Ascending aorta (tissue), 2 donors: ENCODE measurements at regions not wholly inside any gene's neighbourhood (a gene's known extent, or its start where the extent isn't known, plus 50 kb on each side); places are given as distances from the start of the nearest gene placed in this dataset.

Experiments
- DNase-seq, 2 donors: peaks; one replicate each; pipeline ENCODE4 v3.0.0-alpha.2; 2019; ENCODE audit warnings: low spot score in 2 of 2
- H3K27ac ChIP-seq, 2 donors: fragments of 200-600 bp; sonication (generic); one replicate each; pipeline ENCODE4 v1.5.1; 2016 to 2017; ENCODE audit warnings: mild to moderate bottlenecking in 1 of 2
- H3K27me3 ChIP-seq: fragments of 200-600 bp; sonication (generic); one replicate; pipeline ENCODE4 v1.5.1; 2017
- H3K36me3 ChIP-seq, 2 donors: fragments of 200-600 bp; sonication (generic); one replicate each; pipeline ENCODE4 v1.5.1; 2016
- H3K4me1 ChIP-seq, 2 donors: fragments of 200-600 bp; sonication (generic); one replicate each; pipeline ENCODE4 v1.5.1; 2016 to 2017; ENCODE audit warnings: mild to moderate bottlenecking in 1 of 2
- H3K4me3 ChIP-seq, 2 donors: fragments of 200-600 bp; sonication (generic); one replicate each; pipeline ENCODE4 v1.5.1; 2016 to 2017; ENCODE audit warnings: mild to moderate bottlenecking in 1 of 2
- H3K9me3 ChIP-seq, 2 donors: fragments of 200-600 bp; sonication (generic); one replicate each; pipeline ENCODE4 v1.5.1; 2016
- CTCF ChIP-seq, 3 experiments: fragments of 200-600 bp in 2 of 3; fragments of 450-650 bp in 1 of 3; sonication (generic) in 2 of 3; IDR thresholded peaks; one replicate each; pipeline ENCODE4 v1.5.1; 2016 to 2019; ENCODE audit warnings: antibody characterized with exemption in 3 of 3, mild to moderate bottlenecking in 1 of 3, moderate library complexity in 1 of 3
- intact Hi-C: fragments of 100-400 bp; cut with DNase I; formaldehyde crosslinking; loops from one replicate; pipeline ENCODE4 v1.15.1; 2023

DNA sequence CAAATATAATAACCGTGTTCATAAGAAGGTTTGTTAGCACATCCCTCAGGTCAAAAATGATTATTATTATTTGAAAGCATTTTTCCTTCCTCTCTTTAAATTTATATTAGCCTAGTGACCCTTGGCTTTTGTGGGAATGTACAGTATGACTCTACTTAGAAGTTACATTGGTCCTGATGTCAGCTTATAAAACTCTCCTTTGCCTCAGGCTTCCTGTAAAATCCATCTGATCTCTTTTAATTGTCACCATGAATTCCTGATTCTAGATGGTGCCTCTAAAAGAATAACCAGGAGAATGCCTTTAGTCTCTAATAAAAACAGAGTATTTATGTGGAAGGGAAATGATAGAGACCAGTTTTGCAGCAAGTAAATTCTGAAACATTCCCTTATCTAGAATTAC, 1134.4 kb downstream of the XPNPEP1 start:
- no peak overlapping the region for H3K27ac ChIP-seq
- peaks cover 0 to 5% of the 10 kb centered on the region in 2 donors for H3K9me3 ChIP-seq
- no peaks in the 10 kb centered on the region for H3K4me1 ChIP-seq
- intact Hi-C loops = no loop called here
- TF ChIP-seq CTCF (IDR thresholded peaks at IDR 0.05) = no peak
- H3K27me3 ChIP-seq = no peaks in the 10 kb centered on the region
- H3K4me3 ChIP-seq = no peak overlapping the region
- no peak for DNase-seq
- H3K36me3 ChIP-seq = no peaks in the 10 kb centered on the region

- H3K4me3 ChIP-seq = no peak overlapping the region
- H3K36me3 ChIP-seq = no peaks in the 10 kb centered on the region
- DNase-seq = no peak
- peaks cover 0 to 5% of the 10 kb centered on the region in 2 donors for H3K9me3 ChIP-seq
- no peaks in the 10 kb centered on the region for H3K27me3 ChIP-seq
- H3K27ac ChIP-seq = no peak overlapping the region
- no peaks in the 10 kb centered on the region for H3K4me1 ChIP-seq
- TF ChIP-seq CTCF (IDR thresholded peaks at IDR 0.05) = no peak
- intact Hi-C loops = no loop called here
These were observed 1135.4 kb downstream of the XPNPEP1 start for GRCh38 chr10:108787932-108788331.

- Histone ChIP-seq H3K27me3 (no peaks in the 10 kb centered on the region), H3K36me3 (no peaks in the 10 kb centered on the region), H3K4me3 (no peak overlapping the region), H3K9me3 (peaks cover 0 to 5% of the 10 kb centered on the region in 2 donors), H3K4me1 (no peaks in the 10 kb centered on the region), H3K27ac (no peak overlapping the region)
- TF ChIP-seq CTCF (IDR thresholded peaks at IDR 0.05) = no peak
- intact Hi-C loops = no loop called here
- DNase-seq = no peak
These were observed 1138.3 kb downstream of the XPNPEP1 start for GRCh38 chr10:108785011-108785410.

DNA sequence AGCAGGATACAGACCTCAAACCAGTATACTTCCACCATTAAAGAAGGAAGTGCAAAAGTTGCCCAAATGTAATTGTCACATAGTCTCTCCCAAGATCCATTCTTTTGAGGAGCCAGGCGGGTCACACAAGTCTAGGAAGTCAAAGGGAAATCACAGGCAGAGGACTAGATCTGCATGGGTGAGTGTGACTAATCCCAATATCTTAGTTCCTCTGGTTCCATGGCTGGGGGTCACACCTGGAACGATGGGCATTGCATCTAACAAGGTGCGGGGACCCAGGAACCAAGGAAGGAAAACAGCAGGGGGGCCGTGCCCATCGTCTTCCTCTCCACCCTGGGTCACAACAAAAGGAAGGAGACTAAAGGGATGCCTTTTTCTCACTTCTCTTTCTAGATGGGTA, 1138.8 kb downstream of the XPNPEP1 start:
- H3K27ac ChIP-seq = no peak overlapping the region
- intact Hi-C loops = no loop called here
- no peaks in the 10 kb centered on the region for H3K36me3 ChIP-seq
- no peaks in the 10 kb centered on the region for H3K27me3 ChIP-seq
- no peak for TF ChIP-seq CTCF (IDR thresholded peaks at IDR 0.05)
- no peak for DNase-seq
- H3K4me3 ChIP-seq = no peak overlapping the region
- no peaks in the 10 kb centered on the region for H3K4me1 ChIP-seq
- H3K9me3 ChIP-seq = peaks cover 0 to 5% of the 10 kb centered on the region in 2 donors

GRCh38 chr10:108783897-108784296, 1139.4 kb downstream of the XPNPEP1 start:
- peaks cover 0 to 5% of the 10 kb centered on the region in 2 donors for H3K9me3 ChIP-seq
- no peaks in the 10 kb centered on the region for H3K4me1 ChIP-seq
- no peak overlapping the region for H3K27ac ChIP-seq
- no peak overlapping the region for H3K4me3 ChIP-seq
- H3K36me3 ChIP-seq = no peaks in the 10 kb centered on the region
- intact Hi-C loops = no loop called here
- no peak for DNase-seq
- no peak for TF ChIP-seq CTCF (IDR thresholded peaks at IDR 0.05)
- H3K27me3 ChIP-seq = no peaks in the 10 kb centered on the region

GRCh38 chr10:108782411-108782810, 1140.9 kb downstream of the XPNPEP1 start:
- no peak for TF ChIP-seq CTCF (IDR thresholded peaks at IDR 0.05)
- Histone ChIP-seq H3K4me3 (no peak overlapping the region), H3K27me3 (no peaks in the 10 kb centered on the region), H3K9me3 (peaks cover 0 to 5% of the 10 kb centered on the region in 2 donors), H3K27ac (no peak overlapping the region), H3K36me3 (no peaks in the 10 kb centered on the region), H3K4me1 (no peaks in the 10 kb centered on the region)
- no peak for DNase-seq
- intact Hi-C loops = no loop called here
